CD4-positive, alpha-beta T cell (primary cell): ENCODE measurements at regions not wholly inside any gene's neighbourhood (a gene's known extent, or its start where the extent isn't known, plus 50 kb on each side); places are given as distances from the start of the nearest gene placed in this dataset.
"Not testable (repeated sequence)": the region's sequence is repeated elsewhere in the genome, so short reads cannot be mapped to it uniquely, and the experiment has no call there.

Source experiments
- ATAC-seq: fragments of 200-7000 bp; cut with Tn5 transposase; one replicate; pipeline ENCODE4 v1.10.0; 2022; ENCODE audit warnings: mild to moderate bottlenecking; ENCODE audit not compliant: poor library complexity
- CTCF ChIA-PET: fragments of 350-600 bp; sonication (Branson Sonifier 250); formaldehyde crosslinking; loops from one replicate; lab custom pipeline; 2021; ENCODE audit warnings: antibody characterized with exemption, inconsistent platforms; lab: Charles Lee
- POLR2A ChIA-PET: fragments of 350-600 bp; sonication (Branson Sonifier 250); formaldehyde crosslinking; loops from one replicate; lab custom pipeline; 2021; ENCODE audit warnings: antibody characterized with exemption, inconsistent platforms; lab: Charles Lee
- DNase-seq, 14 experiments: peaks; one replicate each; pipeline ENCODE4 v3.0.0-alpha.2; 2013 to 2020; ENCODE audit warnings: mixed read lengths in 2 of 14
- H3K27ac ChIP-seq, 2 donors: one replicate each; pipeline versions ENCODE4 v1.5.1 to v1.7.0; 2013; ENCODE audit warnings: low read length in 2 of 2, low read depth in 1 of 2, mild to moderate bottlenecking in 1 of 2
- H3K27me3 ChIP-seq, 2 experiments: 1 replicate in 1 of 2; 2 replicates in 1 of 2; pipeline versions ENCODE4 v1.6.1 to v1.7.0; 2013; ENCODE audit warnings: low read length in 2 of 2, control low read depth in 1 of 2, mild to moderate bottlenecking in 1 of 2, moderate library complexity in 1 of 2; ENCODE audit not compliant: insufficient read depth in 2 of 2, control insufficient read depth in 1 of 2
- H3K36me3 ChIP-seq: one replicate; pipeline ENCODE4 v1.6.1; 2013; ENCODE audit warnings: low read length, control low read depth; ENCODE audit not compliant: insufficient read depth
- H3K4me1 ChIP-seq: one replicate; pipeline ENCODE4 v1.6.1; 2013; ENCODE audit warnings: low read length, control low read depth; ENCODE audit not compliant: insufficient read depth
- H3K4me3 ChIP-seq: one replicate; pipeline ENCODE4 v1.5.1; 2013; ENCODE audit warnings: mild to moderate bottlenecking, low read length, moderate library complexity
- H3K9me3 ChIP-seq, 2 experiments: 1 replicate in 1 of 2; 2 replicates in 1 of 2; pipeline versions ENCODE4 v1.6.1 to v1.7.0; 2013; ENCODE audit warnings: low read length in 2 of 2, mild to moderate bottlenecking in 2 of 2, control low read depth in 1 of 2, moderate library complexity in 1 of 2; ENCODE audit not compliant: control insufficient read depth in 1 of 2, insufficient read depth in 1 of 2
- H3K27ac Mint-ChIP-seq: one replicate; pipeline ENCODE4 v1.8.0; 2020; ENCODE audit warnings: mixed read lengths
- H3K27me3 Mint-ChIP-seq: one replicate; pipeline ENCODE4 v1.8.0; 2021; ENCODE audit warnings: mixed read lengths
- H3K36me3 Mint-ChIP-seq: one replicate; pipeline ENCODE4 v1.8.0; 2021; ENCODE audit warnings: low read depth, mixed read lengths
- H3K4me1 Mint-ChIP-seq: one replicate; pipeline ENCODE4 v1.8.0; 2021; ENCODE audit warnings: low read depth, mixed read lengths
- H3K4me3 Mint-ChIP-seq: one replicate; pipeline ENCODE4 v1.8.0; 2020; ENCODE audit warnings: mild to moderate bottlenecking, mixed read lengths
- H3K9me3 Mint-ChIP-seq: one replicate; pipeline ENCODE4 v1.8.0; 2020; ENCODE audit warnings: mixed read lengths
- CTCF ChIP-seq: fragments of 200-600 bp; IDR thresholded peaks from one replicate; pipeline ENCODE4 v1.8.0; 2022; ENCODE audit warnings: antibody characterized with exemption, mild to moderate bottlenecking
- intact Hi-C, 2 experiments: fragments of 100-400 bp; cut with DNase I in 1 of 2; cut with micrococcal nuclease in 1 of 2; formaldehyde crosslinking; loops; one replicate each; pipeline versions ENCODE4 v1.15.1 to v1.9.0; 2023 to 2025; cut with DNase I, micrococcal nuclease

DNA sequence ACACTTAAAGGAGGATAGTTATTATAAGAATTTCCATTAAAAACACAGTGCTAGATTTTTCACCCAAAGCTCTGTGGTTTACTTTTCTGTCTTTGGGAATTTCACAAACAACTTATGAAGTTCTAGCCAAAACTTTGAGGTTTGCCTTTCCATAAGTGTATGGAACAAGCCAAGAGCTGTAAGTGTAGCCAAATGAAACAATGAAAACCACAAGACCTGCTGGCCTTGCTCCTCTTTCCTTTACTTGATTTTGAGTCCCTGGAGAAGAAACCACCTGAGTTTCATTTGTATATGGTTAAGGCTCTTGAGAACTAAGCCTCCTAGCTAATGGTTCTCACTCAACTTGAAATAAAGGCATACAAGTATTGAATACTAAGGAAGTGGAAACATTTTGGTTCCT is 365.3 kb upstream of the EPHA3 start:
- Histone ChIP-seq H3K4me1 (no peaks in the 10 kb centered on the region), H3K27ac (no peak overlapping the region), H3K36me3 (no peaks in the 10 kb centered on the region), H3K27me3 (no peaks in the 10 kb centered on the region), H3K4me3 (no peak overlapping the region), H3K9me3 (peaks cover 5 to 10% of the 10 kb centered on the region in 2 experiments)
- no peak for TF ChIP-seq CTCF
- ATAC-seq (no peak), DNase-seq (no peak)
- ChIA-PET POLR2A (no interaction called here), CTCF (no interaction called here)
- Mint-ChIP-seq H3K27ac (no peak overlapping the region), H3K9me3 (peaks cover 10% of the 10 kb centered on the region), H3K4me3 (no peak overlapping the region), H3K36me3 (no peaks in the 10 kb centered on the region), H3K27me3 (no peaks in the 10 kb centered on the region), H3K4me1 (no peaks in the 10 kb centered on the region)
- intact Hi-C loops = no loop called here

DNA sequence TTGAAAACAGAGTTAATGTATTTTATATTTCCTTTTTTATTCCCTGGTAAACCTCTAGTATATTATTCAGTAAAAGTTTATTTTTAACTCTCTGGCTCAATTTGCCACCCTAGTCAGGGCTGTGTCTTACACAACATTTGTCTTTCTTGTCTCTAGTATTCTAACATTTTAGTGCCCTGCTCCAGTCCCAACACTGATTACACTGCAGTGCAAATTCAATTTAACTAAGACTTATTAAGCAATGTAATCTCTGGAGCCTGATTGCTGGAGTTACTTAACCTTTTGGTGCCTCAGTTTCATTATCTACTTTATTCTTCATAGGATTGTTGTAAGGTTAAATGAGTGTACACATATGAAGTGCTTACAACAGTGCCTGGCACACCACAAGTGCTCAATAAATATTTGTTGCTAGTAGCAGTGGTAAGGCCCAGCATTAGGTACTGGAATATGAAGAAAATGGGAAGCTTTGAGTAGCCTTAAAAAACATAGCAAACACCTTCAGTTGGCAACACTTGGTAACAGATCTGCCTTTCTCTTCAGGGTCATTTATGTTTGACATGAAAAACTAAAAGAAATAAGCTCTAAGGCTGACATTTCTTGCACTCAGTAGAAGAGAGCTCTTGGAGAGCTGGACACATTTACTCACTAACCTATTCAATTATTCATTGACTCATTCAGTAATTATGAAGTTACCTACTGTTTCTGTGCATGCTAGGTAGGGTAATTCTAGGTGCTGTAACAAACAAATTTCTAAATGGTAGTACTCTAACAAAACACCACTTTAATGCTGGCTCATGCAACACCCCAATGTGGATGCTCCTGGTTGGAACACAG is 364.5 kb upstream of the EPHA3 start:
- intact Hi-C loops = no loop called here
- no peaks in the 10 kb centered on the region for H3K36me3 ChIP-seq
- H3K4me3 ChIP-seq = no peak overlapping the region
- no peak for ATAC-seq
- Mint-ChIP-seq H3K36me3 (no peaks in the 10 kb centered on the region), H3K4me3 (no peak overlapping the region), H3K4me1 (no peaks in the 10 kb centered on the region), H3K27ac (no peak overlapping the region), H3K9me3 (peaks cover 10% of the 10 kb centered on the region), H3K27me3 (no peaks in the 10 kb centered on the region)
- peaks cover 5 to 6% of the 10 kb centered on the region in 2 experiments for H3K9me3 ChIP-seq
- POLR2A ChIA-PET = no interaction called here
- TF ChIP-seq CTCF = no peak
- no peak overlapping the region for H3K27ac ChIP-seq
- no peaks in the 10 kb centered on the region for H3K27me3 ChIP-seq
- H3K4me1 ChIP-seq = no peaks in the 10 kb centered on the region
- no peak for DNase-seq
- CTCF ChIA-PET = no interaction called here

- peaks cover 10% of the 10 kb centered on the region for H3K9me3 Mint-ChIP-seq
- Histone ChIP-seq H3K27ac (no peak overlapping the region), H3K4me3 (no peak overlapping the region), H3K4me1 (no peaks in the 10 kb centered on the region), H3K27me3 (no peaks in the 10 kb centered on the region), H3K36me3 (no peaks in the 10 kb centered on the region), H3K9me3 (peaks cover 5 to 6% of the 10 kb centered on the region in 2 experiments)
- intact Hi-C loops = no loop called here
- TF ChIP-seq CTCF = no peak
- no peak for DNase-seq
- POLR2A ChIA-PET = no interaction called here
- no peak for ATAC-seq
- no peaks in the 10 kb centered on the region for H3K27me3 Mint-ChIP-seq
- H3K4me1 Mint-ChIP-seq = no peaks in the 10 kb centered on the region
- CTCF ChIA-PET = no interaction called here
- no peaks in the 10 kb centered on the region for H3K36me3 Mint-ChIP-seq
- no peak overlapping the region for H3K27ac Mint-ChIP-seq
- no peak overlapping the region for H3K4me3 Mint-ChIP-seq
Observed at GRCh38 chr3:88744896-88745295, 362.5 kb upstream of the EPHA3 start.

DNA sequence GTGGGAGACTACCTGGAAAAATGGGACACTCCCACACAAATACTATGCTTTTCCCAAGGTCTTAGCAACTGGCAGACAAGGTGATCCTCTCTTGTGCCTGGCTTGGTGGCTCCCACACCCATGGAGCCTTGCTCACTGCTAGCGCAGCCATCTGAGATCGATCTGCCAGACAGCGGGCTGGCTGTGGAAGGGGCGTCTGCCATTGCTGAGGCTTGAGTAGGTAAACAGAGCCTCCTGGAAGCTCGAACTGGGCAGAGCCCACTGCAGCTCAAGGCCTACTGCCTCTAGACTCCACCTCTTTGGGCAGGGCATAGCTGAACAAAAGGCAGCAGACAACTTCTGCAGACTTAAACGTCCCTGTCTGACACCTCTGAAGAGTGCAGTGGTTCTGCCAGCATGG is 360.3 kb upstream of the EPHA3 start:
- POLR2A ChIA-PET, H3K27ac Mint-ChIP-seq, ATAC-seq, H3K9me3 Mint-ChIP-seq, H3K27me3 Mint-ChIP-seq, H3K36me3 ChIP-seq, H3K36me3 Mint-ChIP-seq, H3K4me1 Mint-ChIP-seq, CTCF ChIA-PET, H3K27ac ChIP-seq, DNase-seq, H3K4me1 ChIP-seq, H3K27me3 ChIP-seq, H3K4me3 Mint-ChIP-seq, intact Hi-C loops, H3K9me3 ChIP-seq, H3K4me3 ChIP-seq: not testable (repeated sequence)
